ENCODE measurements at regions not wholly inside any gene's neighbourhood (a gene's known extent, or its start where the extent isn't known, plus 50 kb on each side); places are given as distances from the start of the nearest gene placed in this dataset.

DNA sequence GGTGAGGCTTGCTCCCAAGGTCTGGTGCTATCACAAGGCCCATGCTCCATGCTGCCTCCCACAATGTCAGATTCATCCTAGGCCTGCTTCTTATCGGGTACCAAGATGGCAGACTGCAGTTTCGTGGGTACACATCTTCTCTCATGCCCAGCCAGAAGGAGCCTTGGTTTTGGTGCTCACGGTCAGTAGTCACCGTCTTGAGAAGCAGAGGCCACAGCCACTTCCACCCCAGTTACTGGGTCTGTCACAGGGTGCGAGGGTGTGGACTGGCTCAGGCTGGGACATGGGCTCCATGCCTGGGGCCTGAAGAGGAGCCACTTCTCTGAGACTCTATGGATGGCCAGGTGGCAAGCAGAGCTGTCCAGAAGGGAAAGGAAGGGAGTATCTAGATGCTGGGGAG lies 178.8 kb upstream of the HS6ST1 start:
- TF ChIP-seq, protein P1, sequence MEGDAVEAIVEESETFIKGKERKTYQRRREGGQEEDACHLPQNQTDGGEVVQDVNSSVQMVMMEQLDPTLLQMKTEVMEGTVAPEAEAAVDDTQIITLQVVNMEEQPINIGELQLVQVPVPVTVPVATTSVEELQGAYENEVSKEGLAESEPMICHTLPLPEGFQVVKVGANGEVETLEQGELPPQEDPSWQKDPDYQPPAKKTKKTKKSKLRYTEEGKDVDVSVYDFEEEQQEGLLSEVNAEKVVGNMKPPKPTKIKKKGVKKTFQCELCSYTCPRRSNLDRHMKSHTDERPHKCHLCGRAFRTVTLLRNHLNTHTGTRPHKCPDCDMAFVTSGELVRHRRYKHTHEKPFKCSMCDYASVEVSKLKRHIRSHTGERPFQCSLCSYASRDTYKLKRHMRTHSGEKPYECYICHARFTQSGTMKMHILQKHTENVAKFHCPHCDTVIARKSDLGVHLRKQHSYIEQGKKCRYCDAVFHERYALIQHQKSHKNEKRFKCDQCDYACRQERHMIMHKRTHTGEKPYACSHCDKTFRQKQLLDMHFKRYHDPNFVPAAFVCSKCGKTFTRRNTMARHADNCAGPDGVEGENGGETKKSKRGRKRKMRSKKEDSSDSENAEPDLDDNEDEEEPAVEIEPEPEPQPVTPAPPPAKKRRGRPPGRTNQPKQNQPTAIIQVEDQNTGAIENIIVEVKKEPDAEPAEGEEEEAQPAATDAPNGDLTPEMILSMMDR (IDR thresholded peaks at IDR 0.05) = no peak
- no peak for TF ChIP-seq POLR2A (IDR thresholded peaks at IDR 0.05)

Measured in Peyer's patch (tissue), 4 donors.